ENCODE measurements at regions not wholly inside any gene's neighbourhood (a gene's known extent, or its start where the extent isn't known, plus 50 kb on each side); places are given as distances from the start of the nearest gene placed in this dataset.
"Not testable (repeated sequence)": the region's sequence is repeated elsewhere in the genome, so short reads cannot be mapped to it uniquely, and the experiment has no call there.

- DNase-seq (ENCODE audit: low spot score) = no peak
Measured at GRCh38 chr6:155916846-155917624, 461.4 kb upstream of the NOX3 start.

GRCh38 chr6:155915651-155916050 lies 460.0 kb upstream of the NOX3 start:
- DNase-seq (ENCODE audit: low spot score) = no peak

- DNase-seq (ENCODE audit: low spot score) = no peak
Measured at GRCh38 chr6:155913816-155914215, 458.2 kb upstream of the NOX3 start.

GRCh38 chr6:155909710-155910109 lies 454.1 kb upstream of the NOX3 start:
- DNase-seq (ENCODE audit: low spot score) = no peak

- DNase-seq (ENCODE audit: low spot score) = no peak
Measured at GRCh38 chr6:155895641-155896040, 440.0 kb upstream of the NOX3 start.

- DNase-seq (ENCODE audit: low spot score) = no peak
Measured at GRCh38 chr6:155894758-155895157, 439.1 kb upstream of the NOX3 start.

GRCh38 chr6:155894262-155894661 lies 438.6 kb upstream of the NOX3 start:
- DNase-seq (ENCODE audit: low spot score) = no peak

- DNase-seq (ENCODE audit: low spot score) = no peak
Measured at GRCh38 chr6:155890409-155890808, 434.8 kb upstream of the NOX3 start.

- DNase-seq (ENCODE audit: low spot score) = no peak
Measured at GRCh38 chr6:155889410-155889809, 433.8 kb upstream of the NOX3 start.

- DNase-seq (ENCODE audit: low spot score) = no peak
Measured at GRCh38 chr6:155887421-155887820, 431.8 kb upstream of the NOX3 start.

- no peak for DNase-seq (ENCODE audit: low spot score)
Measured at GRCh38 chr6:155883741-155884140, 428.1 kb upstream of the NOX3 start.

- no peak for DNase-seq (ENCODE audit: low spot score)
Measured at GRCh38 chr6:155883334-155883731, 427.7 kb upstream of the NOX3 start.

- DNase-seq (ENCODE audit: low spot score) = no peak
Measured at GRCh38 chr6:155882527-155883333, 427.1 kb upstream of the NOX3 start.

- DNase-seq (ENCODE audit: low spot score) = no peak
Measured at GRCh38 chr6:155881826-155882526, 426.3 kb upstream of the NOX3 start.

GRCh38 chr6:155880900-155881299 lies 425.3 kb upstream of the NOX3 start:
- DNase-seq (ENCODE audit: low spot score) = no peak

GRCh38 chr6:155872961-155873360 lies 417.3 kb upstream of the NOX3 start:
- DNase-seq (ENCODE audit: low spot score) = no peak

- DNase-seq (ENCODE audit: low spot score) = no peak
Measured at GRCh38 chr6:155867682-155868081, 412.0 kb upstream of the NOX3 start.

GRCh38 chr6:155866676-155867390 lies 411.2 kb upstream of the NOX3 start:
- DNase-seq (ENCODE audit: low spot score) = not testable (repeated sequence)

GRCh38 chr6:155861821-155862220 lies 406.2 kb upstream of the NOX3 start:
- no peak for DNase-seq (ENCODE audit: low spot score)

- DNase-seq (ENCODE audit: low spot score) = not testable (repeated sequence)
Measured at GRCh38 chr6:155858906-155859305, 403.3 kb upstream of the NOX3 start.

- no peak for DNase-seq (ENCODE audit: low spot score)
Measured at GRCh38 chr6:155854787-155855186, 399.1 kb upstream of the NOX3 start.

GRCh38 chr6:155853011-155853410 lies 397.4 kb upstream of the NOX3 start:
- no peak for DNase-seq (ENCODE audit: low spot score)
